GM23338 (cell line): ENCODE measurements at regions not wholly inside any gene's neighbourhood (a gene's known extent, or its start where the extent isn't known, plus 50 kb on each side); places are given as distances from the start of the nearest gene placed in this dataset.
A peak's percentile ranks its signal among the peaks of the same experiment; 100 is the strongest.

Experiments
- ATAC-seq: fragments of 200-7000 bp; cut with Tn5 transposase; 3 replicates; pipeline ENCODE4 v1.9.1; 2020
- DNase-seq: peaks from one replicate; pipeline ENCODE4 v3.0.0-alpha.2; 2015; ENCODE audit warnings: low spot score
- H2AFZ ChIP-seq: fragments of 200-600 bp; sonication (generic); 2 replicates; pipeline ENCODE4 v1.8.0; 2016; ENCODE audit warnings: antibody characterized with exemption, mild to moderate bottlenecking, moderate library complexity
- H3F3A ChIP-seq: fragments of 200-600 bp; sonication (generic); replicated peaks from 2 replicates; pipeline ENCODE4 v1.8.0; 2017; ENCODE audit warnings: antibody characterized with exemption, mixed run types, low read depth
- H3K27ac ChIP-seq: fragments of 200-600 bp; sonication (generic); 2 replicates; pipeline ENCODE4 v1.6.1; 2016; ENCODE audit warnings: low read depth
- H3K27me3 ChIP-seq: fragments of 200-600 bp; sonication (generic); 2 replicates; pipeline ENCODE4 v1.8.0; 2016; ENCODE audit warnings: mild to moderate bottlenecking, mixed run types, moderate library complexity; ENCODE audit not compliant: insufficient read depth
- H3K36me3 ChIP-seq: fragments of 200-600 bp; sonication (generic); 2 replicates; pipeline ENCODE4 v1.8.0; 2016; ENCODE audit warnings: mild to moderate bottlenecking; ENCODE audit not compliant: insufficient read depth
- H3K4me1 ChIP-seq: fragments of 200-600 bp; sonication (generic); 2 replicates; pipeline ENCODE4 v1.8.0; 2016; ENCODE audit warnings: mild to moderate bottlenecking, moderate library complexity; ENCODE audit not compliant: insufficient read depth
- H3K4me2 ChIP-seq: fragments of 200-600 bp; sonication (generic); 2 replicates; pipeline ENCODE4 v1.7.1; 2017; ENCODE audit warnings: mixed run types
- H3K4me3 ChIP-seq: fragments of 200-600 bp; sonication (generic); 2 replicates; pipeline ENCODE4 v1.6.1; 2016; ENCODE audit warnings: mixed run types
- H3K79me2 ChIP-seq: fragments of 200-600 bp; sonication (generic); replicated peaks from 2 replicates; pipeline ENCODE4 v1.8.0; 2017; ENCODE audit warnings: mild to moderate bottlenecking; ENCODE audit not compliant: insufficient read depth
- H3K9me2 ChIP-seq: fragments of 200-600 bp; sonication (generic); 2 replicates; pipeline ENCODE4 v1.8.0; 2017; ENCODE audit not compliant: insufficient read depth
- H4K20me1 ChIP-seq: fragments of 200-600 bp; sonication (generic); replicated peaks from 2 replicates; pipeline ENCODE4 v1.8.0; 2017; ENCODE audit warnings: mild to moderate bottlenecking; ENCODE audit not compliant: insufficient read depth
- H3K27ac Mint-ChIP-seq: 2 replicates; pipeline ENCODE4 v1.8.0; 2020; ENCODE audit warnings: inconsistent platforms, mild to moderate bottlenecking, moderate library complexity, mixed read lengths
- H3K27me3 Mint-ChIP-seq: 3 replicates; pipeline ENCODE4 v1.8.0; 2022; ENCODE audit warnings: low read depth, mild to moderate bottlenecking, moderate library complexity, mixed read lengths, inconsistent platforms; ENCODE audit not compliant: insufficient read depth, poor library complexity
- H3K36me3 Mint-ChIP-seq: 3 replicates; pipeline ENCODE4 v1.8.0; 2021; ENCODE audit warnings: low read depth, mild to moderate bottlenecking, inconsistent platforms, moderate library complexity, mixed read lengths
- H3K4me1 Mint-ChIP-seq: 3 replicates; pipeline ENCODE4 v1.8.0; 2020; ENCODE audit warnings: mild to moderate bottlenecking, inconsistent platforms, mixed read lengths
- H3K4me3 Mint-ChIP-seq: 3 replicates; pipeline ENCODE4 v1.8.0; 2021; ENCODE audit warnings: moderate library complexity, mild to moderate bottlenecking, inconsistent platforms, mixed read lengths
- H3K9me3 Mint-ChIP-seq: 3 replicates; pipeline ENCODE4 v1.8.0; 2020; ENCODE audit warnings: moderate library complexity, mild to moderate bottlenecking, inconsistent platforms, mixed read lengths
- CREB1 ChIP-seq: fragments of 250-450 bp; sonication (Bioruptor Pico); IDR thresholded peaks from 2 replicates; pipeline ENCODE4 v1.5.0; 2020; ENCODE audit warnings: low read depth, mild to moderate bottlenecking, moderate library complexity
- EZH2 ChIP-seq: fragments of 200-600 bp; sonication (generic); IDR thresholded peaks from one replicate; pipeline ENCODE4 v1.8.0; 2017; ENCODE audit warnings: antibody characterized with exemption, mild to moderate bottlenecking, low read depth; ENCODE audit not compliant: unreplicated experiment
- EZH2phosphoT487 ChIP-seq: fragments of 200-600 bp; sonication (generic); IDR thresholded peaks from one replicate; pipeline ENCODE4 v1.8.1; 2018; ENCODE audit warnings: antibody characterized with exemption; ENCODE audit not compliant: unreplicated experiment
- JUNB ChIP-seq: IDR thresholded peaks from one replicate; pipeline ENCODE4 v1.6.1; 2016; ENCODE audit warnings: antibody characterized with exemption; ENCODE audit not compliant: unreplicated experiment
- NANOG ChIP-seq: IDR thresholded peaks from 2 replicates; pipeline ENCODE4 v1.6.1; 2016; ENCODE audit warnings: antibody characterized with exemption, borderline replicate concordance
- POLR2AphosphoS5 ChIP-seq: IDR thresholded peaks from 2 replicates; pipeline ENCODE4 v1.6.1; 2016; ENCODE audit warnings: antibody characterized with exemption, low read depth
- STAT1 ChIP-seq: IDR thresholded peaks from one replicate; pipeline ENCODE4 v1.6.1; 2016; ENCODE audit warnings: antibody characterized with exemption; ENCODE audit not compliant: unreplicated experiment
- ZNF114 ChIP-seq: fragments of 250-450 bp; sonication (Bioruptor Pico); IDR thresholded peaks from 2 replicates; pipeline ENCODE4 v1.5.0; 2020; ENCODE audit warnings: mild to moderate bottlenecking, moderate library complexity
- ZNF331 ChIP-seq: fragments of 250-450 bp; sonication (Bioruptor Pico); IDR thresholded peaks from 2 replicates; pipeline ENCODE4 v1.5.0; 2020; ENCODE audit warnings: low read depth, mild to moderate bottlenecking, moderate library complexity
- TF ChIP-seq, protein P1 (sequence below): IDR thresholded peaks from one replicate; pipeline ENCODE4 v1.6.1; 2018; ENCODE audit warnings: antibody characterized with exemption; ENCODE audit not compliant: unreplicated experiment
- TF ChIP-seq, protein P2 (sequence below): IDR thresholded peaks from 2 replicates; pipeline ENCODE4 v1.6.1; 2016; ENCODE audit warnings: antibody characterized with exemption
- TF ChIP-seq, protein P3 (sequence below), 2 experiments: fragments of 200-600 bp in 1 of 2; sonication (generic) in 1 of 2; conservative IDR thresholded peaks; 2 replicates each; pipeline versions ENCODE4 v1.5.1 to v1.6.1; 2016 to 2017; ENCODE audit warnings: antibody characterized with exemption in 2 of 2, low read depth in 2 of 2, mild to moderate bottlenecking in 2 of 2, moderate library complexity in 1 of 2
- TF ChIP-seq, protein P4 (sequence below): fragments of 250-450 bp; sonication (Bioruptor Pico); IDR thresholded peaks from 2 replicates; pipeline ENCODE4 v1.5.0; 2020; ENCODE audit warnings: mild to moderate bottlenecking, moderate library complexity

DNA sequence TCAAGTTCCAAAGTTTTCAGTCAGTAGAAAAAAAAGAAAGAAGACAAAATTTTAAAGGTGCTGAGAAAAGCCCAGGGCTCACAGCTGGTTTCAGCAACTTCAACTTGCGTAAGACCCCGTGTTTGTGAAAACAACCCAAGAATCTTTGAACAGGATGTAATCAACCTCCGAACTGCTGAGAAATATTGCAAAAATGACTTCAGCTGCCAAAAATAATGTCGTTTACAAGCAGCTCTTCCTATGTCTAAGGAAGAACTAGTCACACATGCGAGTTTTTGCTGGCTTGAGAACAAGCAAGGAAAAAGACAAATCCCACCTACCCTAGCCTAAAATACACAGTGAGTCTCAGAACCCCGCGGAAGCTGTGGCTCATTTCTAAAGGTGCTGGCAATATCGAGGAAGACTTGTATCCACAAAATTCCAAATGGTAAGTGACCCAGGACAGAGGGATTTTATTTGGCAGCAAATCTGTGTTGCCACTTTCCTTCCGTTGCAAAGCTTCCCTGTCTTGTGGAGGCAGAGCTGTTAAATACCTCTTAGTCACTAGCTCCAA lies 59.8 kb upstream of the SLC8A1 start:
- Histone ChIP-seq H2AFZ (peak overlapping the region; percentile 70), H3K4me3 (no peak overlapping the region), H3K79me2 (no peaks in the 10 kb centered on the region), H3F3A (no peaks in the 10 kb centered on the region), H3K27me3 (no peaks in the 10 kb centered on the region), H3K9me2 (no peaks in the 10 kb centered on the region), H3K4me2 (no peak overlapping the region), H3K36me3 (no peaks in the 10 kb centered on the region), H3K27ac (no peak overlapping the region), H4K20me1 (no peaks in the 10 kb centered on the region), H3K4me1 (peaks cover 6% of the 10 kb centered on the region; the same call in 1 of the 2 replicates)
- Mint-ChIP-seq H3K27ac (peak overlapping the region; percentile 19; the same call in 1 of the 2 replicates), H3K4me3 (no peak overlapping the region), H3K9me3 (no peaks in the 10 kb centered on the region), H3K27me3 (no peaks in the 10 kb centered on the region), H3K36me3 (no peaks in the 10 kb centered on the region), H3K4me1 (peaks cover 11% of the 10 kb centered on the region)
- DNase-seq = peak; percentile 8
- TF ChIP-seq, protein P1, sequence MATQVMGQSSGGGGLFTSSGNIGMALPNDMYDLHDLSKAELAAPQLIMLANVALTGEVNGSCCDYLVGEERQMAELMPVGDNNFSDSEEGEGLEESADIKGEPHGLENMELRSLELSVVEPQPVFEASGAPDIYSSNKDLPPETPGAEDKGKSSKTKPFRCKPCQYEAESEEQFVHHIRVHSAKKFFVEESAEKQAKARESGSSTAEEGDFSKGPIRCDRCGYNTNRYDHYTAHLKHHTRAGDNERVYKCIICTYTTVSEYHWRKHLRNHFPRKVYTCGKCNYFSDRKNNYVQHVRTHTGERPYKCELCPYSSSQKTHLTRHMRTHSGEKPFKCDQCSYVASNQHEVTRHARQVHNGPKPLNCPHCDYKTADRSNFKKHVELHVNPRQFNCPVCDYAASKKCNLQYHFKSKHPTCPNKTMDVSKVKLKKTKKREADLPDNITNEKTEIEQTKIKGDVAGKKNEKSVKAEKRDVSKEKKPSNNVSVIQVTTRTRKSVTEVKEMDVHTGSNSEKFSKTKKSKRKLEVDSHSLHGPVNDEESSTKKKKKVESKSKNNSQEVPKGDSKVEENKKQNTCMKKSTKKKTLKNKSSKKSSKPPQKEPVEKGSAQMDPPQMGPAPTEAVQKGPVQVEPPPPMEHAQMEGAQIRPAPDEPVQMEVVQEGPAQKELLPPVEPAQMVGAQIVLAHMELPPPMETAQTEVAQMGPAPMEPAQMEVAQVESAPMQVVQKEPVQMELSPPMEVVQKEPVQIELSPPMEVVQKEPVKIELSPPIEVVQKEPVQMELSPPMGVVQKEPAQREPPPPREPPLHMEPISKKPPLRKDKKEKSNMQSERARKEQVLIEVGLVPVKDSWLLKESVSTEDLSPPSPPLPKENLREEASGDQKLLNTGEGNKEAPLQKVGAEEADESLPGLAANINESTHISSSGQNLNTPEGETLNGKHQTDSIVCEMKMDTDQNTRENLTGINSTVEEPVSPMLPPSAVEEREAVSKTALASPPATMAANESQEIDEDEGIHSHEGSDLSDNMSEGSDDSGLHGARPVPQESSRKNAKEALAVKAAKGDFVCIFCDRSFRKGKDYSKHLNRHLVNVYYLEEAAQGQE = no peak
- no peak for TF ChIP-seq ZNF114 (CRISPR knock-in tag)
- no peak for TF ChIP-seq ZNF331 (CRISPR knock-in tag)
- TF ChIP-seq, protein P2, sequence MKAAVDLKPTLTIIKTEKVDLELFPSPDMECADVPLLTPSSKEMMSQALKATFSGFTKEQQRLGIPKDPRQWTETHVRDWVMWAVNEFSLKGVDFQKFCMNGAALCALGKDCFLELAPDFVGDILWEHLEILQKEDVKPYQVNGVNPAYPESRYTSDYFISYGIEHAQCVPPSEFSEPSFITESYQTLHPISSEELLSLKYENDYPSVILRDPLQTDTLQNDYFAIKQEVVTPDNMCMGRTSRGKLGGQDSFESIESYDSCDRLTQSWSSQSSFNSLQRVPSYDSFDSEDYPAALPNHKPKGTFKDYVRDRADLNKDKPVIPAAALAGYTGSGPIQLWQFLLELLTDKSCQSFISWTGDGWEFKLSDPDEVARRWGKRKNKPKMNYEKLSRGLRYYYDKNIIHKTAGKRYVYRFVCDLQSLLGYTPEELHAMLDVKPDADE = no peak
- no peak for TF ChIP-seq JUNB
- TF ChIP-seq, protein P3, sequence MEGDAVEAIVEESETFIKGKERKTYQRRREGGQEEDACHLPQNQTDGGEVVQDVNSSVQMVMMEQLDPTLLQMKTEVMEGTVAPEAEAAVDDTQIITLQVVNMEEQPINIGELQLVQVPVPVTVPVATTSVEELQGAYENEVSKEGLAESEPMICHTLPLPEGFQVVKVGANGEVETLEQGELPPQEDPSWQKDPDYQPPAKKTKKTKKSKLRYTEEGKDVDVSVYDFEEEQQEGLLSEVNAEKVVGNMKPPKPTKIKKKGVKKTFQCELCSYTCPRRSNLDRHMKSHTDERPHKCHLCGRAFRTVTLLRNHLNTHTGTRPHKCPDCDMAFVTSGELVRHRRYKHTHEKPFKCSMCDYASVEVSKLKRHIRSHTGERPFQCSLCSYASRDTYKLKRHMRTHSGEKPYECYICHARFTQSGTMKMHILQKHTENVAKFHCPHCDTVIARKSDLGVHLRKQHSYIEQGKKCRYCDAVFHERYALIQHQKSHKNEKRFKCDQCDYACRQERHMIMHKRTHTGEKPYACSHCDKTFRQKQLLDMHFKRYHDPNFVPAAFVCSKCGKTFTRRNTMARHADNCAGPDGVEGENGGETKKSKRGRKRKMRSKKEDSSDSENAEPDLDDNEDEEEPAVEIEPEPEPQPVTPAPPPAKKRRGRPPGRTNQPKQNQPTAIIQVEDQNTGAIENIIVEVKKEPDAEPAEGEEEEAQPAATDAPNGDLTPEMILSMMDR (conservative IDR thresholded peaks at IDR 0.05; ENCODE audit: low read depth in 2 of 2) = no peak
- no peak for TF ChIP-seq EZH2phosphoT487
- TF ChIP-seq, protein P4, sequence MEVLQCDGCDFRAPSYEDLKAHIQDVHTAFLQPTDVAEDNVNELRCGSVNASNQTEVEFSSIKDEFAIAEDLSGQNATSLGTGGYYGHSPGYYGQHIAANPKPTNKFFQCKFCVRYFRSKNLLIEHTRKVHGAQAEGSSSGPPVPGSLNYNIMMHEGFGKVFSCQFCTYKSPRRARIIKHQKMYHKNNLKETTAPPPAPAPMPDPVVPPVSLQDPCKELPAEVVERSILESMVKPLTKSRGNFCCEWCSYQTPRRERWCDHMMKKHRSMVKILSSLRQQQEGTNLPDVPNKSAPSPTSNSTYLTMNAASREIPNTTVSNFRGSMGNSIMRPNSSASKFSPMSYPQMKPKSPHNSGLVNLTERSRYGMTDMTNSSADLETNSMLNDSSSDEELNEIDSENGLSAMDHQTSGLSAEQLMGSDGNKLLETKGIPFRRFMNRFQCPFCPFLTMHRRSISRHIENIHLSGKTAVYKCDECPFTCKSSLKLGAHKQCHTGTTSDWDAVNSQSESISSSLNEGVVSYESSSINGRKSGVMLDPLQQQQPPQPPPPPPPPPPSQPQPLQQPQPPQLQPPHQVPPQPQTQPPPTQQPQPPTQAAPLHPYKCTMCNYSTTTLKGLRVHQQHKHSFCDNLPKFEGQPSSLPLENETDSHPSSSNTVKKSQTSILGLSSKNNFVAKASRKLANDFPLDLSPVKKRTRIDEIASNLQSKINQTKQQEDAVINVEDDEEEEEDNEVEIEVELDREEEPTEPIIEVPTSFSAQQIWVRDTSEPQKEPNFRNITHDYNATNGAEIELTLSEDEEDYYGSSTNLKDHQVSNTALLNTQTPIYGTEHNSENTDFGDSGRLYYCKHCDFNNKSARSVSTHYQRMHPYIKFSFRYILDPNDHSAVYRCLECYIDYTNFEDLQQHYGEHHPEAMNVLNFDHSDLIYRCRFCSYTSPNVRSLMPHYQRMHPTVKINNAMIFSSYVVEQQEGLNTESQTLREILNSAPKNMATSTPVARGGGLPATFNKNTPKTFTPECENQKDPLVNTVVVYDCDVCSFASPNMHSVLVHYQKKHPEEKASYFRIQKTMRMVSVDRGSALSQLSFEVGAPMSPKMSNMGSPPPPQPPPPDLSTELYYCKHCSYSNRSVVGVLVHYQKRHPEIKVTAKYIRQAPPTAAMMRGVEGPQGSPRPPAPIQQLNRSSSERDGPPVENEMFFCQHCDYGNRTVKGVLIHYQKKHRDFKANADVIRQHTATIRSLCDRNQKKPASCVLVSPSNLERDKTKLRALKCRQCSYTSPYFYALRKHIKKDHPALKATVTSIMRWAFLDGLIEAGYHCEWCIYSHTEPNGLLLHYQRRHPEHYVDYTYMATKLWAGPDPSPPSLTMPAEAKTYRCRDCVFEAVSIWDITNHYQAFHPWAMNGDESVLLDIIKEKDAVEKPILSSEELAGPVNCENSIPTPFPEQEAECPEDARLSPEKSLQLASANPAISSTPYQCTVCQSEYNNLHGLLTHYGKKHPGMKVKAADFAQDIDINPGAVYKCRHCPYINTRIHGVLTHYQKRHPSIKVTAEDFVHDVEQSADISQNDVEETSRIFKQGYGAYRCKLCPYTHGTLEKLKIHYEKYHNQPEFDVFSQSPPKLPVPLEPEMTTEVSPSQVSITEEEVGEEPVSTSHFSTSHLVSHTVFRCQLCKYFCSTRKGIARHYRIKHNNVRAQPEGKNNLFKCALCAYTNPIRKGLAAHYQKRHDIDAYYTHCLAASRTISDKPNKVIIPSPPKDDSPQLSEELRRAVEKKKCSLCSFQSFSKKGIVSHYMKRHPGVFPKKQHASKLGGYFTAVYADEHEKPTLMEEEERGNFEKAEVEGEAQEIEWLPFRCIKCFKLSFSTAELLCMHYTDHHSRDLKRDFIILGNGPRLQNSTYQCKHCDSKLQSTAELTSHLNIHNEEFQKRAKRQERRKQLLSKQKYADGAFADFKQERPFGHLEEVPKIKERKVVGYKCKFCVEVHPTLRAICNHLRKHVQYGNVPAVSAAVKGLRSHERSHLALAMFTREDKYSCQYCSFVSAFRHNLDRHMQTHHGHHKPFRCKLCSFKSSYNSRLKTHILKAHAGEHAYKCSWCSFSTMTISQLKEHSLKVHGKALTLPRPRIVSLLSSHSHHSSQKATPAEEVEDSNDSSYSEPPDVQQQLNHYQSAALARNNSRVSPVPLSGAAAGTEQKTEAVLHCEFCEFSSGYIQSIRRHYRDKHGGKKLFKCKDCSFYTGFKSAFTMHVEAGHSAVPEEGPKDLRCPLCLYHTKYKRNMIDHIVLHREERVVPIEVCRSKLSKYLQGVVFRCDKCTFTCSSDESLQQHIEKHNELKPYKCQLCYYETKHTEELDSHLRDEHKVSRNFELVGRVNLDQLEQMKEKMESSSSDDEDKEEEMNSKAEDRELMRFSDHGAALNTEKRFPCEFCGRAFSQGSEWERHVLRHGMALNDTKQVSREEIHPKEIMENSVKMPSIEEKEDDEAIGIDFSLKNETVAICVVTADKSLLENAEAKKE = no peak
- no peak for TF ChIP-seq EZH2
- no peak for TF ChIP-seq CREB1 (CRISPR knock-in tag)
- no peak for TF ChIP-seq STAT1
- no peak for TF ChIP-seq NANOG
- TF ChIP-seq POLR2AphosphoS5 = no peak
- no peak for ATAC-seq
